IMR-90 (cell line): ENCODE measurements at regions not wholly inside any gene's neighbourhood (a gene's known extent, or its start where the extent isn't known, plus 50 kb on each side); places are given as distances from the start of the nearest gene placed in this dataset.

Experiments
- ATAC-seq: fragments of 200-7000 bp; cut with Tn5 transposase; 2 replicates; pipeline ENCODE4 v1.9.1; 2020; ENCODE audit warnings: low read depth, mild to moderate bottlenecking, moderate library complexity
- BruUV-seq: library from RNA; stranded (reverse); fragments of 400-500 nt; replicated peaks from 2 replicates; lab custom pipeline; 2021; lab: Mats Ljungman, UMichigan
- CTCF ChIA-PET: fragments of 300-600 bp; formaldehyde crosslinking; extraction: SDS; loops from one replicate; lab custom pipeline; 2021; ENCODE audit warnings: antibody characterized with exemption; lab: Yijun Ruan, JAX
- POLR2A ChIA-PET: fragments of 300-600 bp; sonication (Branson Sonifier 250); formaldehyde crosslinking; loops from one replicate; lab custom pipeline; 2022; ENCODE audit warnings: antibody characterized with exemption; ENCODE audit not compliant: unreplicated experiment; lab: Charles Lee
- DNase-seq: peaks from one replicate; pipeline ENCODE4 v3.0.0; 2013
- H2AFZ ChIP-seq: replicated peaks from 2 replicates; pipeline ENCODE3; 2013; ENCODE audit warnings: low read length, mild to moderate bottlenecking; ENCODE audit not compliant: poor library complexity
- H2AK5ac ChIP-seq: 2 replicates; pipeline ENCODE4 v1.6.1; 2013; ENCODE audit warnings: low read depth, low read length, inconsistent platforms
- H2AK9ac ChIP-seq: replicated peaks from 2 replicates; pipeline ENCODE3; 2013; ENCODE audit warnings: mild to moderate bottlenecking, low read depth, low read length, moderate library complexity; ENCODE audit not compliant: poor library complexity
- H2BK120ac ChIP-seq: 2 replicates; pipeline ENCODE4 v1.6.1; 2013; ENCODE audit warnings: low read depth, low read length, inconsistent platforms
- H2BK15ac ChIP-seq: 3 replicates; pipeline ENCODE4 v1.6.1; 2013; ENCODE audit warnings: low read depth, low read length, inconsistent platforms
- H2BK20ac ChIP-seq: 2 replicates; pipeline ENCODE4 v1.6.1; 2013; ENCODE audit warnings: low read depth, mild to moderate bottlenecking, inconsistent platforms, low read length, moderate library complexity
- H2BK5ac ChIP-seq: 2 replicates; pipeline ENCODE4 v1.6.1; 2013; ENCODE audit warnings: mild to moderate bottlenecking, low read depth, low read length, inconsistent platforms; ENCODE audit not compliant: poor library complexity, severe bottlenecking
- H3K14ac ChIP-seq: replicated peaks from 2 replicates; pipeline ENCODE4 v1.6.1; 2013; ENCODE audit warnings: low read depth, low read length, inconsistent platforms
- H3K18ac ChIP-seq: 2 replicates; pipeline ENCODE4 v1.6.1; 2013; ENCODE audit warnings: low read depth, low read length, control low read depth
- H3K23ac ChIP-seq: 2 replicates; pipeline ENCODE4 v1.6.1; 2013; ENCODE audit warnings: low read depth, low read length, inconsistent platforms
- H3K27ac ChIP-seq: 2 replicates; pipeline ENCODE4 v1.5.1; 2013; ENCODE audit warnings: mild to moderate bottlenecking, control low read depth, low read length; ENCODE audit not compliant: insufficient read depth
- H3K27me3 ChIP-seq: 2 replicates; pipeline ENCODE4 v1.6.1; 2013; ENCODE audit warnings: low read length; ENCODE audit not compliant: control insufficient read depth, insufficient read depth
- H3K36me3 ChIP-seq: 2 replicates; pipeline ENCODE4 v1.6.1; 2013; ENCODE audit warnings: low read length, mixed read lengths; ENCODE audit not compliant: control insufficient read depth, insufficient read depth
- H3K4ac ChIP-seq: 2 replicates; pipeline ENCODE4 v1.6.1; 2013; ENCODE audit warnings: low read depth, low read length, inconsistent platforms
- H3K4me1 ChIP-seq: 2 replicates; pipeline ENCODE4 v1.6.1; 2013; ENCODE audit warnings: low read length, mixed read lengths; ENCODE audit not compliant: control insufficient read depth, insufficient read depth
- H3K4me2 ChIP-seq: 2 replicates; pipeline ENCODE4 v1.6.1; 2013; ENCODE audit warnings: low read depth, mild to moderate bottlenecking, control low read depth, low read length, moderate library complexity
- H3K4me3 ChIP-seq: 2 replicates; pipeline ENCODE4 v1.5.1; 2013; ENCODE audit warnings: low read depth, mild to moderate bottlenecking, control low read depth, low read length, moderate library complexity; ENCODE audit not compliant: insufficient read depth
- H3K56ac ChIP-seq: 2 replicates; pipeline ENCODE4 v1.6.1; 2013; ENCODE audit warnings: low read length, inconsistent platforms; ENCODE audit not compliant: insufficient read depth; ENCODE audit errors: extremely low read depth
- H3K79me1 ChIP-seq, 2 experiments: 2 replicates each; pipeline ENCODE4 v1.6.1; 2013; ENCODE audit warnings: low read length in 2 of 2, inconsistent platforms in 1 of 2, low read depth in 1 of 2
- H3K9ac ChIP-seq: 2 replicates; pipeline ENCODE4 v1.6.1; 2013; ENCODE audit warnings: low read depth, low read length, control low read depth
- H3K9me1 ChIP-seq: 2 replicates; pipeline ENCODE4 v1.6.1; 2013; ENCODE audit warnings: low read length, inconsistent platforms; ENCODE audit not compliant: insufficient read depth
- H3K9me3 ChIP-seq: 2 replicates; pipeline ENCODE4 v1.6.1; 2013; ENCODE audit warnings: low read length; ENCODE audit not compliant: control insufficient read depth, insufficient read depth
- H4K20me1 ChIP-seq: 2 replicates; pipeline ENCODE4 v1.6.1; 2013; ENCODE audit warnings: low read length, inconsistent platforms; ENCODE audit not compliant: insufficient read depth
- H4K5ac ChIP-seq: 2 replicates; pipeline ENCODE4 v1.6.1; 2013; ENCODE audit warnings: mild to moderate bottlenecking, low read depth, low read length, control low read depth
- H4K8ac ChIP-seq, 2 experiments: 2 replicates each; pipeline ENCODE4 v1.6.1; 2013; ENCODE audit warnings: low read depth in 2 of 2, low read length in 2 of 2, control low read depth in 1 of 2, inconsistent platforms in 1 of 2
- H4K91ac ChIP-seq: 2 replicates; pipeline ENCODE4 v1.6.1; 2013; ENCODE audit warnings: low read depth, low read length, inconsistent platforms; ENCODE audit not compliant: insufficient read depth
- BHLHE40 ChIP-seq: fragments of 150-350 bp; IDR thresholded peaks from 2 replicates; pipeline ENCODE4 v1.6.1; 2016; ENCODE audit warnings: mild to moderate bottlenecking, low read depth, low read length
- CEBPB ChIP-seq: IDR thresholded peaks from 2 replicates; pipeline ENCODE4 v1.6.1; 2012; ENCODE audit warnings: low read depth, low read length, improper control_type of control experiment
- CHD1 ChIP-seq: IDR thresholded peaks from 2 replicates; pipeline ENCODE4 v1.6.1; 2012; ENCODE audit warnings: low read depth, low read length, improper control_type of control experiment
- ELK1 ChIP-seq: fragments of 150-350 bp; IDR thresholded peaks from 2 replicates; pipeline ENCODE4 v1.6.1; 2016; ENCODE audit warnings: low read depth, mild to moderate bottlenecking, low read length, moderate library complexity, borderline replicate concordance
- FOS ChIP-seq: fragments of 150-350 bp; IDR thresholded peaks from 2 replicates; pipeline ENCODE4 v1.6.1; 2016; ENCODE audit warnings: low read depth, low read length
- MAFK ChIP-seq: IDR thresholded peaks from 2 replicates; pipeline ENCODE4 v1.6.1; 2012; ENCODE audit warnings: low read depth, low read length, improper control_type of control experiment
- MAZ ChIP-seq: IDR thresholded peaks from 2 replicates; pipeline ENCODE4 v1.6.1; 2012; ENCODE audit warnings: low read depth, mild to moderate bottlenecking, low read length, improper control_type of control experiment, moderate library complexity, borderline replicate concordance
- MXI1 ChIP-seq: IDR thresholded peaks from 2 replicates; pipeline ENCODE4 v1.6.1; 2012; ENCODE audit warnings: low read depth, mild to moderate bottlenecking, low read length, moderate library complexity, borderline replicate concordance
- NFE2L2 ChIP-seq: fragments of 150-350 bp; IDR thresholded peaks from 2 replicates; pipeline ENCODE4 v1.6.1; 2016; ENCODE audit warnings: low read depth, mild to moderate bottlenecking, low read length
- POLR2A ChIP-seq: IDR thresholded peaks from 2 replicates; pipeline ENCODE4 v1.6.1; 2012; ENCODE audit warnings: mild to moderate bottlenecking, low read depth, low read length
- RAD21 ChIP-seq: IDR thresholded peaks from 2 replicates; pipeline ENCODE4 v1.6.1; 2012; ENCODE audit warnings: low read length, improper control_type of control experiment
- RCOR1 ChIP-seq: IDR thresholded peaks from 2 replicates; pipeline ENCODE4 v1.6.1; 2012; ENCODE audit warnings: mild to moderate bottlenecking, low read length, improper control_type of control experiment; ENCODE audit not compliant: insufficient replicate concordance
- RFX5 ChIP-seq: IDR thresholded peaks from 2 replicates; pipeline ENCODE4 v1.8.0; 2012; ENCODE audit warnings: low read depth, mild to moderate bottlenecking, low read length, moderate library complexity
- SMC3 ChIP-seq: fragments of 150-350 bp; IDR thresholded peaks from 2 replicates; pipeline ENCODE4 v1.6.1; 2016; ENCODE audit warnings: low read depth, mild to moderate bottlenecking, antibody characterized with exemption, low read length, moderate library complexity
- WGBS, 2 experiments: methylation state at CpG; one replicate each; pipeline versions ENCODE4 v1.1.5 to v1.1.7; 2013; ENCODE audit warnings: missing lambda C conversion rate in 2 of 2; ENCODE audit not compliant: insufficient read length in 1 of 2; ENCODE audit errors: extremely low coverage in 2 of 2; 5-methylcytosine and 5-hydroxymethylcytosine counted together
- dilution Hi-C: fragments of 300-500 bp; cut with HindIII; formaldehyde crosslinking; loops from one replicate; pipeline ENCODE4 v1.14.3; 2018; ENCODE audit warnings: low sequenced_read_pairs; ENCODE audit not compliant: unreplicated experiment
- in situ Hi-C: fragments of 300-500 bp; cut with MboI; formaldehyde crosslinking; loops from 3 replicates; pipeline ENCODE4 v1.14.3; 2019; ENCODE audit warnings: low sequenced_read_pairs, inconsistent platforms, mixed read lengths
- intact Hi-C: fragments of 100-400 bp; cut with micrococcal nuclease; formaldehyde crosslinking; loops from 2 replicates; pipeline ENCODE4 v1.10.0; 2022
- TF ChIP-seq, protein P1 (sequence below): fragments of 150-350 bp; IDR thresholded peaks from 2 replicates; pipeline ENCODE4 v1.6.1; 2017; ENCODE audit warnings: mild to moderate bottlenecking, antibody characterized with exemption, low read length, low read depth
- TF ChIP-seq, protein P2 (sequence below): conservative IDR thresholded peaks from 2 replicates; pipeline ENCODE4 v1.5.1; 2012; ENCODE audit warnings: mild to moderate bottlenecking, low read depth, low read length, improper control_type of control experiment

GRCh38 chr11:134560566-134561330 is 148.7 kb upstream of the B3GAT1 start:
- ChIA-PET CTCF (no interaction called here), POLR2A (no interaction called here)
- Histone ChIP-seq H3K4me2 (no peak overlapping the region), H3K27ac (no peak overlapping the region), H3K36me3 (no peaks in the 10 kb centered on the region), H2AFZ (no peak overlapping the region), H2AK5ac (no peak overlapping the region), H4K20me1 (no peaks in the 10 kb centered on the region), H2BK120ac (no peak overlapping the region), H3K9me3 (peaks cover 46% of the 10 kb centered on the region), H4K8ac (no peak overlapping the region), H3K4me1 (no peaks in the 10 kb centered on the region), H3K4me3 (no peak overlapping the region), H4K91ac (no peak overlapping the region), H3K79me1 (no peaks in the 10 kb centered on the region), H3K23ac (no peak overlapping the region), H3K27me3 (no peaks in the 10 kb centered on the region), H2BK15ac (no peak overlapping the region), H3K56ac (no peak overlapping the region), H4K5ac (no peak overlapping the region), H3K4ac (no peak overlapping the region), H3K18ac (no peak overlapping the region), H3K9me1 (no peaks in the 10 kb centered on the region), H3K9ac (no peak overlapping the region), H2AK9ac (no peak overlapping the region), H2BK20ac (no peak overlapping the region), H2BK5ac (no peak overlapping the region), H3K14ac (no peak overlapping the region)
- BruUV-seq: no TSS peak
- dilution Hi-C loops: no loop called here
- intact Hi-C loops: no loop called here
- DNase-seq: no peak
- no CpG with 5 or more reads among the region's 12 CpGs for WGBS, 2 experiments
- ATAC-seq: no peak
- in situ Hi-C loops: no loop called here
- no peak for TF ChIP-seq RFX5
- no peak for TF ChIP-seq RAD21
- no peak for TF ChIP-seq FOS
- TF ChIP-seq MXI1: no peak
- no peak for TF ChIP-seq ELK1
- no peak for TF ChIP-seq MAFK
- TF ChIP-seq, protein P1, sequence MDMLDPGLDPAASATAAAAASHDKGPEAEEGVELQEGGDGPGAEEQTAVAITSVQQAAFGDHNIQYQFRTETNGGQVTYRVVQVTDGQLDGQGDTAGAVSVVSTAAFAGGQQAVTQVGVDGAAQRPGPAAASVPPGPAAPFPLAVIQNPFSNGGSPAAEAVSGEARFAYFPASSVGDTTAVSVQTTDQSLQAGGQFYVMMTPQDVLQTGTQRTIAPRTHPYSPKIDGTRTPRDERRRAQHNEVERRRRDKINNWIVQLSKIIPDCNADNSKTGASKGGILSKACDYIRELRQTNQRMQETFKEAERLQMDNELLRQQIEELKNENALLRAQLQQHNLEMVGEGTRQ: no peak
- TF ChIP-seq, protein P2, sequence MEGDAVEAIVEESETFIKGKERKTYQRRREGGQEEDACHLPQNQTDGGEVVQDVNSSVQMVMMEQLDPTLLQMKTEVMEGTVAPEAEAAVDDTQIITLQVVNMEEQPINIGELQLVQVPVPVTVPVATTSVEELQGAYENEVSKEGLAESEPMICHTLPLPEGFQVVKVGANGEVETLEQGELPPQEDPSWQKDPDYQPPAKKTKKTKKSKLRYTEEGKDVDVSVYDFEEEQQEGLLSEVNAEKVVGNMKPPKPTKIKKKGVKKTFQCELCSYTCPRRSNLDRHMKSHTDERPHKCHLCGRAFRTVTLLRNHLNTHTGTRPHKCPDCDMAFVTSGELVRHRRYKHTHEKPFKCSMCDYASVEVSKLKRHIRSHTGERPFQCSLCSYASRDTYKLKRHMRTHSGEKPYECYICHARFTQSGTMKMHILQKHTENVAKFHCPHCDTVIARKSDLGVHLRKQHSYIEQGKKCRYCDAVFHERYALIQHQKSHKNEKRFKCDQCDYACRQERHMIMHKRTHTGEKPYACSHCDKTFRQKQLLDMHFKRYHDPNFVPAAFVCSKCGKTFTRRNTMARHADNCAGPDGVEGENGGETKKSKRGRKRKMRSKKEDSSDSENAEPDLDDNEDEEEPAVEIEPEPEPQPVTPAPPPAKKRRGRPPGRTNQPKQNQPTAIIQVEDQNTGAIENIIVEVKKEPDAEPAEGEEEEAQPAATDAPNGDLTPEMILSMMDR: no peak
- TF ChIP-seq MAZ: no peak
- no peak for TF ChIP-seq CHD1
- no peak for TF ChIP-seq BHLHE40
- TF ChIP-seq POLR2A: no peak
- no peak for TF ChIP-seq SMC3
- no peak for TF ChIP-seq CEBPB
- TF ChIP-seq RCOR1: no peak
- no peak for TF ChIP-seq NFE2L2
